GM18520 (cell line): ENCODE measurements at regions not wholly inside any gene's neighbourhood (a gene's known extent, or its start where the extent isn't known, plus 50 kb on each side); places are given as distances from the start of the nearest gene placed in this dataset.

Experiments used
- ATAC-seq: cut with Tn5 transposase; IDR thresholded peaks from one replicate; pipeline ENCODE4 v1.9.1; 2021; ENCODE audit not compliant: unreplicated experiment

DNA sequence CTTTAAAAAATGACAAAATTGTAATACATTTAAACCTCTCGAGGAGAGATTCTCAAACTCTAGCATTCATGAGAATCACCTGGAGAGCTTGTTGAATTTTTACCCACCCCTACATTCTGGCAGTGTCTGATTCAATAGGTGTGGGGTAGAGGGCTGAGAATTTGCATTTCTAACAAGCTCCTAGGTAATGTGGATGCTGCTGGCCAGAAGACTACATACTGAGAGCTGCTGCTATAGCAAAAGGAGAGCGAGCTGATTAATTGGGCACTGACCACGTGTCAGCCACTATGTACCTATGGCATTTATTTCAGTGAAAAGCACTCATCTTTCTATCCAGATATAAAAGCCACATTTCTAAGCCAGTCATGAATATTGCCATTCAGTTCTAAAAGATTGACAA lies 169.0 kb upstream of the NRSN1 start:
- ATAC-seq = no peak

DNA sequence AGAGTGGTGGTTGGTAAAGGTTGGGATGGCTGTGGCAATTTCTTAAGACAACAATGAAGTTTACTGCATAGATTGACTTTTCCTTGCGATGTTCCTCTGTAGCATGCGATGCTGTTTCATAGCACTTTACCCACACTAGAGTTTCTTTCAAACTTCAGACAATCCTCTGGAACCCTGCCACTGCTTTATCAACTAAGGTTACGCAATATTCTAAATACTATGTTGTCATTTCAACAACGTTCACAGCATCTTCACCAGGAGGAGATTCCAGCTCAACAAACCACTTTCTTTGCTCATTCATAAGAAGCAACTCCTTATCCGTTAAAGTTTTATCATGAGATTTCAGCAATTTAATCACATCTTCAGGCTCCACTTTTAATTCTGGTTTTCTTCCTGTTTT lies 161.2 kb upstream of the NRSN1 start:
- no peak for ATAC-seq

DNA sequence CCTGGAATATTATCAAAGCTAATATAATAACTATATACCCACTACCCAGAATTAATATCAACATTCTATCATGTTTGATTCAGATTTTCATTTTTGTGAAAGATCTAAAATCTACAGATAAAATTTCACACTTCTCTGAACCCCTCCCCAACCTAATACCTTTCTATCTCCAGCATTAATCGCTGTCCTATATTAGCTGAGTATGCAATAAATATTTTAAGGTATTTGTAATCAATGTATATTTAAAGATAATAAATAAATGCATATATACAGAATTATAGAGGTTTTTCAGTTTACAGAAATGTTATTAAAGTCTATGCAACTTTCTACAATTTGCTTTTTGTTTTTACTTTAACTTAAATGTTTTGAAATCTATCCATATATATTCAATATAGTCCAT lies 156.7 kb upstream of the NRSN1 start:
- no peak for ATAC-seq

DNA sequence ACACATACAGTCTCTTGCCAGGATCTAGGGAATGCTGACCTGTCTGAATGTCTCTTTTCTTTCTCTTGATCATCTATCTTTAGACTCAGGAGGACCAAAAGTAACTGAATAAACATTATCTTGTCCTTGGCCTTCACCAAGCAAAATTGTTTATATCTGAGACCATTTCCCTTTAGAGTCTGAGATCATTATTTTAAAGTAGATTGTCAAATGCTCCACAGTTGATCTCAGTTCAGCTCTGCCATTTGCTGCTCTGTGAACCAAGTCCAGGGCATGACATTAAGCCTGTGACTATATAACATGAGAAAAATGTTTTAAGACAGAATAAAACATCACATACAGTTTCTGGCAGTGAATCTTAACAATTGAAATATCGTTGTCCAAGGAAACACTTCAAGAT lies 148.3 kb upstream of the NRSN1 start:
- no peak for ATAC-seq

DNA sequence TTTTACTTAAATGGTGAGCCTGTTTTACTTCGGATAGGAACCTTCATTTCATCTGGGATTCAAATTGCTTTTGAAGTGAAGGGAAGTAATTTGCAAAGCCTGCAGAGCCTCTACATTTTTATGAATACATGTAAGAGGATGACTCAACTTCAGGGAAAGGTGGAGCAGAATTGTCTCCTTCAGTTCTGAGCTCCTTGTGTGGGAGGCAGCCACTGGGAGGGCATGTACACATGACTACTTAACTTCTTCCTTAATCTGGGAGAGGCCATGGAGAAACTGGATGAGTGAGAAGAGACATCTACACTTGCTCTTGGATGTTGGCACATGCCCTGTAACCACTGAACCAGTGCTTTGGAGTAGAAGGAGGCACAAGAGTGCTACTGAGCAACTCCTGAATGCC lies 145.1 kb upstream of the NRSN1 start:
- ATAC-seq = no peak

DNA sequence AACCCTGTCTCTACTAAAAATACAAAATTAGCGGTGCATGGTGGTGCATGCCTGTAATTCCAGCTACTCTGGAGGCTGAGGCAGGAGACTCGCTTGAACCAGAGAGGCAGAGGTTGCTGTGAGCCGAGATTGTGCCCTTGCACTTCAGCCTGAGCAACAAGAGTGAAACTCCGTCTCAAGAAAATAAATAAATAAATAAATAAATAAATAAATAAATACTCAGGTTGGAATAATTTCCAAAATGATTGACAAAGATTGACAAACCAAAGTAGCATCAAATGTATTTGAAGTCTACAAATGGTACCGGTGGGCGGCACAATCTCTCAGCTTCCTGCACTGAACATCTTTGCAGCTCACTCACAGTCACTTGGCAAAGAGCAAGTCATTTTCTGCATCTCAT lies 144.1 kb upstream of the NRSN1 start:
- ATAC-seq = no peak

DNA sequence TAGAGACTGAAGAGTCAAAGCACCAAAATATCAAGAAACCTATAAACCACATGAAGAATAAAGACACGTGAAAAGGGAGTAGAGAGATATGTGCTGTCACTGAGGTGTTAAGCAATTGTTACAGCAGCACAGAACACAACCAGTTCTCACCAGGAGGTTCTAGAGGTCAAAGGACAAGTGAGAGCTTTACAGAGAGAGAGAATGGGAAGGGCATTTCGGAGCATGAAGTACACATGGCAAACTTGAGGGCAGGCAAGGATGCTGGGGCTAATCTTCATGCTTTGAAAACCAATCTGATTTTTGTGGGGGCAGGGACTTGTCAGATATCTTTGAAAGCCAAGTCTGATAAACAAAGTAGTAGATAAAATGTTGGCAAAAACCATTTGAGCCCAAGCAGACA lies 142.3 kb upstream of the NRSN1 start:
- ATAC-seq = no peak

DNA sequence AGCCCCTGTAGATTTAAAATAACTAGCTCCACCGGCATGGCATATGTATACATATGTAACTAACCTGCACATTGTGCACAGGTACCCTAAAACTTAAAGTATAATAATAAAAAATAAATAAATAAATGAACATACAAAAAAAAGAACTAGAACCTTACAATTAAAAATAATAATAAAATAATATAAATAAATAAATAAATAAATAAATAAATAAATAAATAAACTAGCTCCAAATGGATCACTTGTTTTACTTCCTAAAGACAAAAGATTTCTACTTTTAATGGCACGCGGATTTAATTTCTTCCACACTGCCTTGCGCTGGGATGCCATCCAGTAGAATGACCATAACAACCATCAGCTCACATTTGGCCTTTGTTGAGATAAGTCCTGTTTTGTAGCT lies 141.0 kb upstream of the NRSN1 start:
- no peak for ATAC-seq

DNA sequence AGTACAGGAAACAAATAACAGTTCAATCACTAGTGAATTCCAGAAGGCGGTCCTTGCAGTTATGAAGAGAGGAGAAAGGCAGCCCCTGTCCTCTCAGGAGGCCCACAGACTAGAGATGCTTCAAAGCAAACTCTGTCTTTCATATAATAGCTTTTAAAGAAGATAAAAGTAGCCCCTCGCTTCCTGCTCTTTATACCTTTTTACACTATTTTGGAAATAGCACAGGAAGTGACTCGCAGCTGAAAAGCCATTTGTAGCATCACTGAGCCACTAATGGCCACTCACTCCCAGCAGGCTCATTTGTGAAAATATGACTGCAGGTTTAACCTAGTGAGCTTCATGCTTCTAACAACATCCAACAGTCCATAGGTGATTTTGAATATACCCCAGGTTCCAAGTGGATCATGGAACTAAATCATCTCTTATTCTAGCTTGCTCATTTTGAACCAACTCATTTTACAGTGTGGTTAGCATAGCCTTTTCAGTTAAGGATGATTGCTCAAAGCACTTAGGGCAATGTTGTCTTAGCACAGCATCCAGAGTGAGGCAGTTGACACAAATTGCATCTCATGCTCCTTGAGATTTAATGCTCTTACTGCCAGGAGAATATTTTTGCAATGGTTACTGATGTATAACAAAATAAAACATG lies 136.0 kb upstream of the NRSN1 start:
- ATAC-seq = no peak

DNA sequence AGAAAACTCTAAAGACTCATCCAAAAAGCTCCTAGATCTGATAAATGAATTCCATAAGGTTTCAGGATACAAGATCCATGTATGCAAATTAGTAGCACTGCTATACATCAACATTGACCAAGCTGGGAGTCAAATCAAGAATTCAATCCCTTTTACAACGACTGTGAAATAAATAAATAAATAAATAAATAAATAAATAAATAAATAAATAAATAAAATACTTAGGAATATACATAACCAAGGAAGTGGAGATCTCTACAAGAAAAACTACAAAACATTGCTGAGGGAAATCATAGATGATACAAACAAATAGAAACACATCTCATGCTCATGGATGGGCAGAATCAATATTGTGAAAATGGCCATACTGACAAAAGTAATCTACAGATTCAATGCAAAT lies 132.0 kb upstream of the NRSN1 start:
- no peak for ATAC-seq

DNA sequence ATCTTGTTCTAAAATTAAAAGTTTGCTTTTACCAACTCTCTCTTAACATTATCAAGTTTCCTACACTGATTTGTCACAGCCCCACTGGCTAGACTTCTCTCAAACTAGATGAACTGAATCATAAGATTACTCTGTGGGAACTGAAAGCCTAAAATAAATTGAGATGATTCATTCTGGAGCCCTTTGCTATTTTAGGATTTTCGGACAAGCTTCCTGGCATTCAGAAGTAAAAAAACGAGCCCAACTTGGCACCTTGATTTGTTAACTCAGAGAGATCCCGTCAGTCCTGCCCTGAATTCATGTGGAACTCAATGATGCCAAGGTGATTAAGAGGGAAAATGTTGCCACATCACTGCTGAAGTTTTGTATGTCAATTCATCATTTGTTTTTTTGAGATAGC lies 122.0 kb upstream of the NRSN1 start:
- ATAC-seq = no peak

DNA sequence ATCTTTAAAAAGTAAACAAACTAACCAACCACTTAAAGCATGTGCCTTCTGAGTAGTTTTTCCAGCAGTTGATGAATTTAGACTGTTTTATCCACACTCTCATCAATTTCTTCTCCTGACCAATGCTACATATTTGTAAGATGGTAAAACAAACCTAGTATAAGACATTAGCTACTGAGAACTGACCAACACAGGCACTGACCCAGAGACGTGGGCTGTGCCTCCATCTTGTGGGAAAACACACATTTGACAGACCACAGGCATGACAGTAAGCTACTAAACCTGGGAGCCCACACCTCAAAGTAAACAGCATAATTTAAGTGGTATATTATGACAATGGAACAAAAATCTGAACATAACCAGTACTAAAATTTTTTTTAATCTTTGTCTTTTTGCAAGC lies 121.4 kb upstream of the NRSN1 start:
- ATAC-seq = no peak

DNA sequence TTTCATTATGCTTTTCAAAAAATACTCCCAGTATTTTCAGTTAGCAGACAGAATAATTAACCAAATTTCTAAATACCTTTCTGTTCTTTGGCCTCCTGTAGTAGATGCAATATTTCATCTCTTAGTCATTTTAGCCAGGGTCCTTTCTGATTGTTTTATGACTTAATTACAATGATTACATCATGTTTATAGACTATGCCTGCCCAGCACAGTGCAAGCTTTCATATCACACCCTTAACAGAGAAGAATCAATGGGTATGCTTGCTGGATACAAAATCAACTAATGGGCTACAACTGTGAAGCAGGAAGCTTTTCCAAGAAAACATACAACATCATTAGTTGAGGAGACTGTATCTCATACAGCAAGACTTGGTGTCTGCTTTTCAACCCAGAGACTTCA lies 119.8 kb upstream of the NRSN1 start:
- no peak for ATAC-seq

DNA sequence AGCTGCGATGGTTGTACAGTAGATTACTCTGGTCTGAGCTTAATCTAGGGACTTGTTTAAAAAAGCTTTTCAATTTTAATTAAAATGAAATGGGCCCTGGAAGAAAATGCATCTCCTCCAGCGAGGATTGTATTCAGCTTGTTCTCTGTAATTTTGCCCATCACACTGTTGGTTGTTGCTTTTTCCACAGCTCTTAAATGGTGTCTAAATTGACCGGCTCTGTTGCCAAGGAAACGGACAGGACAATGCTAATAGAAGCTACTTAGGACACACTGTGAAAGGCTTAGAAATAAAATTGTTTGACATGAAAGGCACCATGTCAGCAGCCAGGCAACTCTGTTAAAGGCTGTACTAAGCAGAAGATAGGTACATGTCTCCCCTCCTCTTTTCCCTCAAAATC lies 116.7 kb upstream of the NRSN1 start:
- no peak for ATAC-seq

DNA sequence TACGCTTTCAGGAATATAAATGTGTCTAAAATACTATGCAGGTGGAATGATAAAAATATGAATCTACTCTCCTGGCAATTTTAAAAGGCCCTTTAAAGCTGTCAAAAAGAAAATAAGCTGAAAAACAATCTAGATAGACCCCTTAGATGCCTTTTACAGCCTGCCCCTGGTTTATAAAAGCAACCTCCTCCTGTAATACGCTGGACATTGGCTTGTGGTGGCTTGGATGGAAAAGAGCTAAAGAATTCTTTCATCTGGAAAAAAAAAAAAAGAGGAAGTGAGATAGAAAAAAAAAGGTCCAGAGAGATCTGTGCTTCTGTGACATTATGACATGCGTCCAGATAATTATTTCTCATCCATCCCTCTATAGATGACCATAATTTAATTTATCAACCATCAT lies 115.9 kb upstream of the NRSN1 start:
- no peak for ATAC-seq

DNA sequence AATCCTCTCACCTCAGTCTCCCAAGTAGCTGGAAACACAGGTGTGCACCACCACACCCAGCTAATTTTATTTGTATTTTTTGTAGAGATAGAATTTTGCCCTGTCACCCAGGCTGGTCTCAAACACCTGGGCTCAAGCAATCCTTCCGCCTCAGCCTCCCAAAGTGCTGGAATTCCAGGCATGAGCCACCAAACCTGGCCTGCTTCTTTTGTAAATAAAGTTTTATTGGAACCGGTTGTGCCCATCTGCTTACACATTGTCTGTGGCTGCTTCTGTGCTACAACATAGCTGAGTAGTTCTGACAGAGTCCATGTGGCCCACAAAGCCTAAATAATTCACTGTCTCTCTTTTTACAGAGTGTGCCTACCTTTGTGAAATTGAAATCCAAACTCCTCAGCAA lies 109.7 kb upstream of the NRSN1 start:
- ATAC-seq = no peak

DNA sequence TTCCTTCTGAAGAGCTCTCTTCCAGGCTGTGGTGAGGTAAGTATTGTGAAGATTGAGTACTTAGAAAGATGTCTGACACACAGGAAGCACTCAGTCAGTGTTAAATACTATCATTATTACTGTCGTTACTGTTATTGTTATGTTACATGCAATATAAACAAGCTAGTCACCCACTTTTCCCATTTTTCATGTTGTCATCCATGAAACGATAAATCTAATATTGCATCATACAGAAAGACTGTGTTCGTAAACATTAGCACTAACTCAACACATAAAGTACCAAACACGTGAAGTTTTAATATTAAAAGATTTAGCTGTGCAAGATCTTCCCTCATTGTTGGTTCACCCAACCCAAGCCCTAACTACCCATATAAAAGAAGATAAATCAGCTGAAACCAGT lies 109.2 kb upstream of the NRSN1 start:
- ATAC-seq = no peak

DNA sequence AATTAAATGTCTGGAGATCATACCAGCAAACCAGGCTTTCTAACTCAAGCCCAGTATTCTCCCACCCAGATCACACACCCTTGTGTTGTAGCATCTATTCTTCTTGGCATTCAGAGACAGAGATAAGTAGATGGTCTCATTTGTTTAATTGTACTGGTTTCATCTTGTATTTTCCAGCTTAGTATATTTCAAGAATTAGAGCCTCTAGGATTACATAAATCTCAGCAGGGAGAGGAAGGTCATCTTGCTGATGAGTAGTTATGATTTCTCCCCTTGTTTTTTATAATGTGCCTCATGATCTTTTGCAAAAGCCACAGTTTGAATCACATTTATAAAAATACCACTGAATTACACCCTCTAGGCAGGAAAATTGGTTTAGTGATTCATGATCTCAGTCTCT lies 106.6 kb upstream of the NRSN1 start:
- ATAC-seq = no peak

DNA sequence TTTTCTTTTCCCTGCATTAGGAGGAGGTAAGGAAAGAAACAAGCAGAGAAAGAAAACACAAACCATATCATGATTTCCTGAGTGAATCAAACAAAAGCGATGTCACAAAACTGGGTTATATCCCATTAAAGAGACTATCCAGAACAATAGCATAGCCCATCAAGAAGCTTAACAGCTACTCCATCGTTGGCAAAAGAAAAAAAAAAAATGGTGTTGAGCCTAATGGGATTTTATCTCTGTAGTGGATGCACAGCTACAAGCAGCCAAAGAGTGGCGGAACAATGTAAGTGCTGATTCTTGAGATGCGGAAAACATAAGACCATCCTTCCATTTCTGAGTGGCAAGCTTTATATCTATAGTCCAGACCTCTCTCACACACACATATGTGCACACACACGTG lies 106.2 kb upstream of the NRSN1 start:
- no peak for ATAC-seq

DNA sequence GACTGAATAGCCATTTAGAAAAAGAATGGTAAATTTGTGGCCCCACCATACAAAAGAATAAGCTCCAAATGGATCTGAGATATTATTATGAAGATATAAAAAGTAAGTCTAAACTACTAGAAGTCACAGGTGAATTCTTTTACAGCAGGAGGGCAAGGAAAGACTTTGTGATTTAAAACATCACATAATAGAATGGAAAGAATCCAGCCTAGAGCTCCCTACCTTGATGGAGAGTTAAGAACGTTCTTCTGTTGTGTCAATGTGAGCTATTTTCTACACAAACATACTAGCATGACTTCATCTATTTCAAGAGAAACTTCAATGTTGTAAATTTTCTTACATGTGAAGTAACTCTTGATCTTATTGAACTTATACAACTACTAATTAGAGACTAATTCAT lies 100.0 kb upstream of the NRSN1 start:
- no peak for ATAC-seq

DNA sequence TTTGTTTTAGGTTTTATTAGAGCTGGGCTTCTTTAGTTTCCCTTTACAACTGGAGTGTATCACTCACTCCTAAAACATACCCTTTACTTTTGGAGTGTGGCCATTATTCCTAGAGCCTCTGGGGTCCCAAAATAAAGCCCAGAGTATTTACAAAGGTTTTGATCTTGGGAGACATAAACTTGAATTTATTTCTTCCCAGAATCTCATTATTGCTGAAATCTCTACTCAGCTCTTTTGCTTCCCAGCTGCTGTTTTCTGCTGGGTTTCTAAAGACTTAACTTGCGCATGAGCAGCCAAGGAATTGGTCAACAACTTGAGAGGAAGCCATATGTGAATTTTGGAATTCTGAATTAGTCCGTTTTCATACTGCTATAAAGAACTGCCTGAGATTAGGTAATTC lies 94.5 kb upstream of the NRSN1 start:
- no peak for ATAC-seq

DNA sequence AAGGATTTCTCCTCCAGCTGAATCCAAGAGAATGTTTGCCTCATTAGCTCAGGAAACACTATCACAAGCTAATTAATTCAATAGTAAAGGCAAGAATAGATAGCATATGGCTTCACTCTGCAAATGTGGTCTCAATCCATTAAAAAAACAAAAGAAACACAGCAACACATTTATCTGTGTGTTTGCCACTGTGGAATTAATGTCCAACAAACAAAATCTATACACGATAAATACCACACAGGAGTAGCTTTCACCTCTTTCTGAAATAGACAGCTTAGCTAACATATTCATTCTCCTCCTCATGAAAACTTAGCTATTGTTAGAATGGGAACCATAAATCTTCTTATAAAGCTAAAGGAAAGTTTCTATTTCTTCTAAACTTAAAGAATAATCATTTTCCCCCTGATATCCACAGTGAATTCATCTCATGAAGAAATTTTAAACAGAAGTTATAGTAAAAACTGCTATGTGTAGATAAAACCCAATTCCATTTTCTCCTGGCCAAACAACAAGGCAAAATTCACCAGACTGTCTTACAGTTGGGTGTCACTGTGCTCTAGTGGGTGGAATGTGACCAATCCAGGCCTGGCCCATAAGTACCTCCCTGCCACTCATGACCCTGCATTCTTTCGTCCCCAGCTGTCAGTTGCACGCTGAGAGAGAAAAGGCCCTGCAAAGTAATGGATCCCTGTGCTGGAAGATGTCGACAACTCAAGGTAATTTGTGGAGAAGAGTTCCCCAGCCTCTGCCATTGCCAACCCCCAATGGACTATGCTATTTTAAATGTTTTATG lies 92.9 kb upstream of the NRSN1 start:
- no peak for ATAC-seq

DNA sequence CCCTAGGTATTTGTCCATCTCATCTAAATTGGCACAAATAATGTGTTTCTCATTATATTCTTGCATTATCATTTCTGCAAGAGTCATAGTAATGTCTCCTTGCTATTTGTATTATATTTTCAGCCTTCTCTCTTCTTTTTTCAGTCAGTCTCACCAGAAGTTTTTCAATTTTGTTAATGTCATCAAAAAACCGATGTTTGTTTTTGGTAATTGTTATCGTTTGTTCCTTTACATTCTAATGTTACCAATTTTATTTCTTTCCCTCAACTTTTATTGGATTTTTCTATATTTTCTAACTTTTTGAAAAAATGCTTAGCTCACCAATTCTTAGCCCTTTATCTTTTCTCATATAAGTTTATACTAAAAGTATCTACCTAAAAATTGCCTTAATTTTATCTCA lies 82.2 kb upstream of the NRSN1 start:
- ATAC-seq = no peak
